ENCODE measurements at regions not wholly inside any gene's neighbourhood (a gene's known extent, or its start where the extent isn't known, plus 50 kb on each side); places are given as distances from the start of the nearest gene placed in this dataset.

DNA sequence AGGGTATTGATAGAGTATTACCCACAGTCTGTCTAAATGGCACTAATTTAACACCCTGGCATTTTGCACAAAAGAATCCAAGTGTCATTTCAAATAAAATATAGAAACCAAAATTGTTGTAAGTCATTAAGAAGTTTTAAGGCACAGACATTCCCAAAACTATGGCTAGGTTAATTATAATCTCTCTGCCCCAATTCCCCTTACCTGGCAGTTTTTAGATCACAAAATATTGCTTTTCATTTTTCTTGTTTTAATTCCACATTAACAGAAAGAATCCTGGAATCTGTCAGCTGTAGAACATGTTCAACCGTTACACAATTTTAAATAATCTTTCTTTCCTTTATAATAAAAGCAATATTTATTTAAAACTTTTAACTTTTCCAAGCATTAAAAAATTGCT, 56.1 kb upstream of the PALS2 start:
- TF ChIP-seq SIN3A (IDR thresholded peaks at IDR 0.05; ENCODE audit: borderline replicate concordance, low read depth, low read length) (no peak), EP300 (IDR thresholded peaks at IDR 0.05; ENCODE audit: borderline replicate concordance in 1 of 2, low read depth in 1 of 2, low read length in 1 of 2) (no peak), RAD21 (IDR thresholded peaks at IDR 0.05; ENCODE audit: low read length) (no peak)
- TF ChIP-seq, protein P1, sequence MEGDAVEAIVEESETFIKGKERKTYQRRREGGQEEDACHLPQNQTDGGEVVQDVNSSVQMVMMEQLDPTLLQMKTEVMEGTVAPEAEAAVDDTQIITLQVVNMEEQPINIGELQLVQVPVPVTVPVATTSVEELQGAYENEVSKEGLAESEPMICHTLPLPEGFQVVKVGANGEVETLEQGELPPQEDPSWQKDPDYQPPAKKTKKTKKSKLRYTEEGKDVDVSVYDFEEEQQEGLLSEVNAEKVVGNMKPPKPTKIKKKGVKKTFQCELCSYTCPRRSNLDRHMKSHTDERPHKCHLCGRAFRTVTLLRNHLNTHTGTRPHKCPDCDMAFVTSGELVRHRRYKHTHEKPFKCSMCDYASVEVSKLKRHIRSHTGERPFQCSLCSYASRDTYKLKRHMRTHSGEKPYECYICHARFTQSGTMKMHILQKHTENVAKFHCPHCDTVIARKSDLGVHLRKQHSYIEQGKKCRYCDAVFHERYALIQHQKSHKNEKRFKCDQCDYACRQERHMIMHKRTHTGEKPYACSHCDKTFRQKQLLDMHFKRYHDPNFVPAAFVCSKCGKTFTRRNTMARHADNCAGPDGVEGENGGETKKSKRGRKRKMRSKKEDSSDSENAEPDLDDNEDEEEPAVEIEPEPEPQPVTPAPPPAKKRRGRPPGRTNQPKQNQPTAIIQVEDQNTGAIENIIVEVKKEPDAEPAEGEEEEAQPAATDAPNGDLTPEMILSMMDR (IDR thresholded peaks at IDR 0.05): no peak

Measured in SK-N-SH (cell line).